Bronchial epithelial cell (primary cell): ENCODE measurements at regions not wholly inside any gene's neighbourhood (a gene's known extent, or its start where the extent isn't known, plus 50 kb on each side); places are given as distances from the start of the nearest gene placed in this dataset.

ENCODE experiments used
- DNase-seq: peaks from one replicate; pipeline ENCODE4 v3.0.0-alpha.2; 2010; ENCODE audit warnings: low read depth
- FAIRE-seq: peaks from 2 replicates; lab custom pipeline; 2011; peaks lifted over from hg19 to GRCh38; lab: Jason Lieb, UNC
- H3K27me3 ChIP-seq: 2 replicates; pipeline ENCODE4 v1.5.1; 2011; ENCODE audit warnings: low read length; ENCODE audit not compliant: control insufficient read depth, insufficient read depth
- H3K36me3 ChIP-seq: 2 replicates; pipeline ENCODE4 v1.5.1; 2011; ENCODE audit warnings: low read length; ENCODE audit not compliant: control insufficient read depth, insufficient read depth
- H3K4me3 ChIP-seq: 2 replicates; pipeline ENCODE4 v1.5.1; 2011; ENCODE audit warnings: mild to moderate bottlenecking, low read depth, low read length, control low read depth
- CTCF ChIP-seq: IDR thresholded peaks from 2 replicates; pipeline ENCODE4 v1.5.1; 2011; ENCODE audit warnings: mild to moderate bottlenecking, moderate library complexity, low read length, control low read depth, inconsistent platforms; ENCODE audit not compliant: insufficient read depth, severe bottlenecking

- TF ChIP-seq CTCF = no peak
- DNase-seq (no peak), FAIRE-seq (no peak)
- Histone ChIP-seq H3K27me3 (no peaks in the 10 kb centered on the region), H3K4me3 (no peak overlapping the region), H3K36me3 (no peaks in the 10 kb centered on the region)
Observed at GRCh38 chr6:18920701-18921100, 533.6 kb downstream of the RNF144B start.

GRCh38 chr6:18931086-18931485 lies 543.9 kb downstream of the RNF144B start:
- FAIRE-seq = peak; percentile 52
- Histone ChIP-seq H3K27me3 (no peaks in the 10 kb centered on the region), H3K36me3 (no peaks in the 10 kb centered on the region), H3K4me3 (no peak overlapping the region)
- no peak for TF ChIP-seq CTCF
- DNase-seq = no peak

- no peaks in the 10 kb centered on the region for H3K27me3 ChIP-seq
Observed at GRCh38 chr6:18958146-18958545, 571.0 kb downstream of the RNF144B start.

GRCh38 chr6:18961566-18961965 lies 574.4 kb downstream of the RNF144B start:
- no peak for TF ChIP-seq CTCF
- no peak for FAIRE-seq
- no peaks in the 10 kb centered on the region for H3K36me3 ChIP-seq
- no peak for DNase-seq
- H3K27me3 ChIP-seq = no peaks in the 10 kb centered on the region
- H3K4me3 ChIP-seq = no peak overlapping the region

More at GRCh38 chr6:18958146-18958545, 571.0 kb downstream of the RNF144B start:
- no peak for TF ChIP-seq CTCF
- Histone ChIP-seq H3K4me3 (no peak overlapping the region), H3K36me3 (no peaks in the 10 kb centered on the region)
- FAIRE-seq = no peak
- no peak for DNase-seq

- TF ChIP-seq CTCF = no peak
- Histone ChIP-seq H3K36me3 (no peaks in the 10 kb centered on the region), H3K4me3 (no peak overlapping the region), H3K27me3 (no peaks in the 10 kb centered on the region)
- FAIRE-seq (peak; percentile 77), DNase-seq (no peak)
Observed at GRCh38 chr6:18962361-18962905, 575.3 kb downstream of the RNF144B start.

GRCh38 chr6:18963439-18963838 lies 576.3 kb downstream of the RNF144B start:
- TF ChIP-seq CTCF = no peak

More at GRCh38 chr6:18963439-18963838, 576.3 kb downstream of the RNF144B start:
- FAIRE-seq (no peak), DNase-seq (no peak)
- H3K36me3 ChIP-seq = no peaks in the 10 kb centered on the region
- no peaks in the 10 kb centered on the region for H3K27me3 ChIP-seq
- no peak overlapping the region for H3K4me3 ChIP-seq
